ENCODE measurements at regions not wholly inside any gene's neighbourhood (a gene's known extent, or its start where the extent isn't known, plus 50 kb on each side); places are given as distances from the start of the nearest gene placed in this dataset.

GRCh38 chr5:18702821-18703220 lies 1068.6 kb downstream of the TAF11L14 start:
- 16 to 27% (median 26%) methylated on average over 1 of the region's 1 CpG for WGBS, 5 donors
- Histone ChIP-seq H3K27ac (no peak overlapping the region), H3K27me3 (no peaks in the 10 kb centered on the region), H3K36me3 (no peaks in the 10 kb centered on the region), H3K9me3 (no peaks in the 10 kb centered on the region), H3K4me3 (no peak overlapping the region), H3K4me1 (peaks cover 0 to 6% (median 3%) of the 10 kb centered on the region in 4 donors)
- intact Hi-C loops (cut with DNase I; ENCODE audit: low total_unique reads): no loop called here
- TF ChIP-seq POLR2A (IDR thresholded peaks at IDR 0.05) (no peak), CTCF (IDR thresholded peaks at IDR 0.05) (no peak), EP300 (IDR thresholded peaks at IDR 0.05) (no peak)
- DNase-seq: no peak

GRCh38 chr5:18712936-18713485 lies 1078.8 kb downstream of the TAF11L14 start:
- Histone ChIP-seq H3K27me3 (no peaks in the 10 kb centered on the region), H3K27ac (no peak overlapping the region), H3K4me3 (no peak overlapping the region), H3K36me3 (no peaks in the 10 kb centered on the region), H3K9me3 (no peaks in the 10 kb centered on the region), H3K4me1 (no peaks in the 10 kb centered on the region)
- TF ChIP-seq CTCF (IDR thresholded peaks at IDR 0.05) (no peak), POLR2A (IDR thresholded peaks at IDR 0.05) (no peak), EP300 (IDR thresholded peaks at IDR 0.05) (no peak), POLR2AphosphoS5 (IDR thresholded peaks at IDR 0.05) (no peak)
- DNase-seq: no peak
- intact Hi-C loops (cut with DNase I; ENCODE audit: low total_unique reads): no loop called here
- 77 to 86% (median 78%) methylated on average over 5 of the region's 5 CpGs for WGBS, 5 donors

- Histone ChIP-seq H3K27me3 (no peaks in the 10 kb centered on the region), H3K27ac (no peak overlapping the region), H3K4me3 (no peak overlapping the region), H3K4me1 (no peaks in the 10 kb centered on the region), H3K36me3 (no peaks in the 10 kb centered on the region), H3K9me3 (no peaks in the 10 kb centered on the region)
- DNase-seq: no peak
- intact Hi-C loops (cut with DNase I; ENCODE audit: low total_unique reads): no loop called here
- TF ChIP-seq POLR2AphosphoS5 (IDR thresholded peaks at IDR 0.05) (no peak), CTCF (IDR thresholded peaks at IDR 0.05) (no peak), POLR2A (IDR thresholded peaks at IDR 0.05) (no peak), EP300 (IDR thresholded peaks at IDR 0.05) (no peak)
- 9 to 30% (median 15%) methylated on average over 1 of the region's 1 CpG for WGBS, 5 donors
These were observed 1085.7 kb downstream of the TAF11L14 start for GRCh38 chr5:18720002-18720401.

- H3K9me3 ChIP-seq: no peaks in the 10 kb centered on the region
- WGBS, 5 donors: 87 to 90% (median 89%) methylated on average over 13 to 16 of the region's 16 CpGs
- no peaks in the 10 kb centered on the region for H3K4me1 ChIP-seq
- no peaks in the 10 kb centered on the region for H3K36me3 ChIP-seq
- TF ChIP-seq POLR2AphosphoS5 (IDR thresholded peaks at IDR 0.05) (no peak), EP300 (IDR thresholded peaks at IDR 0.05) (no peak), CTCF (IDR thresholded peaks at IDR 0.05) (no peak), POLR2A (IDR thresholded peaks at IDR 0.05) (no peak)
- H3K27me3 ChIP-seq: no peaks in the 10 kb centered on the region
- intact Hi-C loops (cut with DNase I; ENCODE audit: low total_unique reads): no loop called here
- DNase-seq: no peak
- no peak overlapping the region for H3K4me3 ChIP-seq
- H3K27ac ChIP-seq: no peak overlapping the region
These were observed 1098.6 kb downstream of the TAF11L14 start for GRCh38 chr5:18732556-18733479.
